Posterior vena cava (tissue), 2 donors: ENCODE measurements at regions not wholly inside any gene's neighbourhood (a gene's known extent, or its start where the extent isn't known, plus 50 kb on each side); places are given as distances from the start of the nearest gene placed in this dataset.

Experiments used
- DNase-seq: peaks from one replicate; pipeline ENCODE4 v3.0.0-alpha.2; 2020; ENCODE audit warnings: low spot score
- intact Hi-C, 2 donors: fragments of 100-400 bp; cut with DNase I; formaldehyde crosslinking; loops; one replicate each; pipeline versions ENCODE4 v1.14.1 to v1.14.2; 2022 to 2023
- donor health status: DM: yes; HTN: yes; CAD: no.
- donor health status: DM: yes; HTN: yes; CAD: no.

DNA sequence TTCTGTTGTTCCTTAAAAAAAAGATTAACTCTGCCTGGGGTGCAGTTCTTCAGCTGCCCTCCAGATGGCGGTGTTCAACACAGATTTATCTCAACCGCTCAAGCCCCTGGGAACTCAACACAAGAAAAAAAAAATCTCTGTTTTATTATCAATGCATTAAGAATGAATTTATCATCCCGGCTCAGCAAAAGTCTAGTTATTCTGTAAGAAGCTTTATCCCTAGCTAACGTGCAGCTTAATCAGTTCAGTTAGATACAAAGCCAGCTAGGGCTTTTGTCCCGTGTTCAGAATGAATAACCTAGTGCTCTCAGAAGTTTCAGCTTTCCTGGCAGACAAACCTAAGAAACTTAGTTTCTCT lies 475.9 kb upstream of the CCL2 start:
- intact Hi-C loops, result no loop called here
- no peak for DNase-seq

- intact Hi-C loops, result no loop called here
- no peak for DNase-seq
These were observed 469.8 kb upstream of the CCL2 start for GRCh38 chr17:33785281-33785680.

DNA sequence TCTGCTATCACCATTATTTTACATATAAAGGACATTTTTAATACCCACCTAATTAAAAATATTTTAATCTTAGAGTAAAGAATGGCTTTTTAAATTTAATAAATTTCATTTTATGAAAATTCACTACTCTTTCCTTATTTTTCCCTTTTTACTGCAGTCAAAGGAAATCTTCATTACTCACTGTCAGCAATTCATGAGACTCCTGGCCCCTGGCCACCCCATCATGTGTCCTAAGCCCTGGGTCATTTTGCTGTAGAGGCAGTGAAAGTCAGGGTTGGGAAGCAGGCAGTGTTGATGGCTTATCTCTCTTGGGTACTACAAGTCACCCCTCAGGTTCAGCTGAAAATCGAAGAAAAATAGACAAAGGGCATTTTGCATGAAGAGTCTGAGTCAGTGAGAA lies 468.6 kb upstream of the CCL2 start:
- peak; percentile 82 for DNase-seq
- intact Hi-C loops, result no loop called here

DNA sequence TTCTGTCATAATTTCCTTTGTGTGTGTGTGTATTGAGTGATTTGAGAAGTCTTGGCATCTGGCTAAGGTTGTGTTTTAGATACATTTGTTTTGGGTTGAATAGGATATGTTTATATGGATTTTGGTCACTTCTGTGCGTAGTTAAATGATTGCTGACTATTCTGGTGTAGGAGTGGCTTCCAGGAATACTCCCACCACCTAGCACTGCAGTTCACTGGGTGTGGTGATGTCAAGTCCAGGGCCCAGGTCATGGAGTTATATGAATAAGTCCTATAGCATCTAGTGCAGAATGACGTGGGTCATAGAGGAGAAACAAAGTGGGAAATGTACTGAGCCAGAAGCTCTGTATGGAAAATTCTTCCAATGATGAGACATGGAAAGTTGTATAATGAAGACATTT lies 465.4 kb upstream of the CCL2 start:
- DNase-seq, result no peak
- intact Hi-C loops, result no loop called here

- DNase-seq, result no peak
- intact Hi-C loops, result no loop called here
These were observed 457.9 kb upstream of the CCL2 start for GRCh38 chr17:33797181-33797580.

GRCh38 chr17:33798308-33798707 lies 456.8 kb upstream of the CCL2 start:
- no peak for DNase-seq
- intact Hi-C loops, result no loop called here

DNA sequence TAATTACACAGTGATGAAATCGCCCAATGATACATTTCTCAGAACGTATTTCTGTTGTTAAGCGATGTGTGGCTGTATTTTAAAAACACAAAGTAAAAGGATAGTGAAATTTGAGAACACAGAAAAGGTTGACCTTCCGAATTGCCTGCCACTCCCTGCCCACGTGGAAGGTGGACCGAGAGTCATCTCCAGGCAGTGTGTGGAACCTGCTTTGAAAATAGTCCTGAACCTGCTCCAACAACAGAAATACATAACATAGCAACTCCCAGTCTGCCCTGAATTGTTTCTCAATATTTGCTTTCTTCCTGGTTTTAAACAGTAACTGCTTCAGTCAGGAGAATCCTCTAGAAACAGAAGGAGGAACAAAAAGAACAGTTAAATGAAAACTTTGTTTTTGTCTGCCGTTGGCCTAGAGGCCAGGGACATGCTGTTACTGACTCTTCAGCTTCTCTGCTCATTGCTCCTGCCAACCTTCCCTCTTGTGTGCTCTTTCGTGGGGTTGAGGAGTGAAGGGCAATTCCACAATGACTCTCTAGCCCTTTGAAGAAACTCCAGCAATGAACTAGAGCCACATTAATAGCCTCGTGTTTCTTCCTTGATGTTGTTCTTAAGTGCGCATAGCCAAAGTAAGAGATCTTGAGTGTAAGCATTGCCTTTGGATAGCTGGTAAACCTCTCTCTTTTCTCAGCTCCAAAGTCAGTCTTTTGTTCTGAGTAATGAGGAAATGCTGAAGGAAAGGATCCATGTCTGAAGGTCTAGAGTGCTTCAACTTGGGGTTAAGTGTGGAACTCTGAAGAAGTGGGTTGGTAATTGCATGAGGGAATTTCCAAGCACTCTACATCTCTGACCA lies 452.5 kb upstream of the CCL2 start:
- no peak for DNase-seq
- intact Hi-C loops, result no loop called here

DNA sequence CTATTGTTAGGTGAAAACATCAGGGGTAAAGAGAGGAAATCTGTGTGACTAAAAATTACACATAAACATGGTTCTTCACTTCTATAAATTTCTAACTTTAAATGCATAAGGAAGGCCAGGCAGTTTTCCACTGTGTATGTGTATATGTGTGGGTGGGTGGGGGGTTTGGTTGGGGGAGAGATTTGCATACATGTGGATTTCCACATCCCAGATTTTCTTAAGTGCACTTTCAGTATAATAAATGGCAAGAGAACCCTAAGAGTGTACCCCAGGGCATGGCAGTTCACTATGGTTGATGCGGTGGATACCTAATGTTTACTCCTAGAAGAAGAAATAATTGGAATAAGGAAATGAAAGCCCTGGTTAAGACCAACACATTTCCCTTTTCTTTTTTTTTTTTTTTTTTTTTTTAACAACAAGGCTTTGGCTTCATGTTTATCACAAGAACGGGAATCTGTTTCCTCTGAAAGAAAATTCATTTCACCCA lies 451.8 kb upstream of the CCL2 start:
- intact Hi-C loops, result no loop called here
- no peak for DNase-seq

- DNase-seq, result no peak
- intact Hi-C loops, result no loop called here
These were observed 451.4 kb upstream of the CCL2 start for GRCh38 chr17:33803686-33804085.

GRCh38 chr17:33804401-33804800 lies 450.7 kb upstream of the CCL2 start:
- no peak for DNase-seq
- intact Hi-C loops, result no loop called here

DNA sequence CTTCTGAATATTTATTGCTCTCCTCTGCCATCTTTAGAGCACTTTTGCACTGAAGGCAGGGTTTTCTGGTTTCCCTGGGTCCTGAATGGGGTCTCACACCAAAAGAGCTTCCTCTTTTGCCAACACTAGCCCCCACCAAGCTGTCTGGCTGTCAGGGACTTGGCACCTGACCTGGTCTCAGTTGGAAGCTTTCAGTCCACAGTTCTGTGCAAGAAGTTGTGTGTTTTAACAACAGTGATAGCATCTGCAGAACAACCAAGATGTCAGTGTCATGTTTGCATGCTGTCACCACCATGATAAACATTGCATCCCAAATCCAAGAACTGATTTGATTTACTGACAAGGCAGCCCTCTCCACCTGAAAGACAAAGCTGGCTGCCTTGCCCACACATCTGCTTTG lies 448.5 kb upstream of the CCL2 start:
- intact Hi-C loops, result no loop called here
- no peak for DNase-seq

GRCh38 chr17:33809748-33810147 lies 445.3 kb upstream of the CCL2 start:
- no peak for DNase-seq
- intact Hi-C loops, result no loop called here

DNA sequence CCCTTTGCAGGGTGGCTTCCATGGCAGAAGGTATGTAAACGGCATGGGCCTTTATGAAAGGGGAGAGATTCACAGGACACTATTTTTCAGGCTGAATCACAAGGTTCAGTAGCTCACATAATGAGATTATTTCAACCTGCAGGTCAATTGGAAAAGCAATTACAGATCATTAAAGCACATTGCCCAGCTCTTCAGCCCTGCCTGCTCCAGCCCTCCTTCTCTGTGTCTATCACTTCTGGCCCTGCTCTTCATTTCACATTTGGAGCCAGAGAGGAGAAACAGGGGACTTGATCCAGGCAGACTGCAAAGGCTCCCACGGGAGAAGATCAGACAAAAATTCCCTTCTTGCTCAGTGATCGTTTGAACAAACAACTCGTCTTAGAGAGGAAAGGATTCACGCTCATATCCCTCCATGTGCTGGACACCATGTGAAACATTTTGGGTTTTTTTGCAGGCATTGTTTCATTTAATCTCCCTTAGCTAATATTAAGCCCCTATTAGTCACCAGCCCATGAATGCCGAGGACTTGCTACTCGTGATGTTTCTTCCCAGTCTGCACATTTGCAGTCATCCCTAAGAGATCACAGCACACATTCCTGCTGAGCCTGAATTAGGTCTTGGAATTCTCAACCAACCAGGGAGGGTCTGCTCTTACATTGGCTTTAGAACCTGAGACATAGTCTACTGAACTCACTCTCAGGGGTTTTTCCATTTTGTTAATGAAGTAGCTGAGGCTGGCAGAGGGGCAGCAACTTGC lies 443.9 kb upstream of the CCL2 start:
- intact Hi-C loops, result no loop called here
- no peak for DNase-seq

GRCh38 chr17:33811984-33812577 lies 443.0 kb upstream of the CCL2 start:
- DNase-seq, result no peak
- intact Hi-C loops, result no loop called here

- no peak for DNase-seq
- intact Hi-C loops, result no loop called here
These were observed 440.2 kb upstream of the CCL2 start for GRCh38 chr17:33814852-33815251.

DNA sequence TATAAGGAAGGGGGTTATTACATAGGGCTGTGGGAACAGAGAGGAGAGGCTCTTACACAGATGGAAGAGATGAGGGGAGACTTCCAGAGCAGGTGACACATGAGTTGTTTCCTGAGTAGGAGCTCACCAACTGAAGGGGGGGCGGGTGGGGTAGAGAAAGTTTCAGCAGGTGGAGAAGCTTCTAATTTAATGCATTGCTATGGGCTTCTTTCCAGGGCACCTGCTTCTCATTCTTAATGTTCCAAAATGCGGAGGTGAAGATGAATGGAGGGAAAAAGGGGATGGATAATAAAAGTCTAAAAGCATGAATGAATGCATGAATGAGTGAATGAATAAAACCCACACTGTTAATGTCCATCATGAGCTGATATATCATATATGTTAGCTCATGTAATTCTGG lies 439.0 kb upstream of the CCL2 start:
- no peak for DNase-seq
- intact Hi-C loops, result no loop called here

- intact Hi-C loops, result no loop called here
- DNase-seq, result no peak
These were observed 438.1 kb upstream of the CCL2 start for GRCh38 chr17:33816842-33817617.

- intact Hi-C loops, result no loop called here
- DNase-seq, result no peak
These were observed 435.5 kb upstream of the CCL2 start for GRCh38 chr17:33819539-33819938.

DNA sequence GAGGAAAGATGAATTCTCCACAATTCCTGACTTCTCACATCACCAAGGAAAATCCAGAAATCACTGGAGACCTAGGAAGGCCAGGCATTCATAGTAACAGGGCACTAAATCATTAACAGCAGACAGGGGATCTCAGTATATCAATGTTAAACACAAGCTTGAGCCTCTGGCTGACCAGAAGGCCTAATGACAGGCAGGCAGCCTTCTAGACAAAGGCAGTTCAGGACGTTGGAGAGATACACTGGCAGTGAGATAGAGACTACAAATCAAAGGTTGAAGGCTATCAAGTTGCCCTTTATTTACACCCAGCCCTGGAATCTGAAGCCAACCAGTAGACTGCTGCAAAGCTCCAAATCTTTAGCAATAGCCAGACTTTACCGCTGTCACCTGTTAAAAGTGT lies 422.8 kb upstream of the CCL2 start:
- intact Hi-C loops, result no loop called here
- no peak for DNase-seq

GRCh38 chr17:33837281-33837680 lies 417.8 kb upstream of the CCL2 start:
- intact Hi-C loops, result no loop called here

More at GRCh38 chr17:33837281-33837680, 417.8 kb upstream of the CCL2 start:
- DNase-seq, result no peak
